ENCODE measurements at regions not wholly inside any gene's neighbourhood (a gene's known extent, or its start where the extent isn't known, plus 50 kb on each side); places are given as distances from the start of the nearest gene placed in this dataset.
A peak's percentile ranks its signal among the peaks of the same experiment; 100 is the strongest.

DNA sequence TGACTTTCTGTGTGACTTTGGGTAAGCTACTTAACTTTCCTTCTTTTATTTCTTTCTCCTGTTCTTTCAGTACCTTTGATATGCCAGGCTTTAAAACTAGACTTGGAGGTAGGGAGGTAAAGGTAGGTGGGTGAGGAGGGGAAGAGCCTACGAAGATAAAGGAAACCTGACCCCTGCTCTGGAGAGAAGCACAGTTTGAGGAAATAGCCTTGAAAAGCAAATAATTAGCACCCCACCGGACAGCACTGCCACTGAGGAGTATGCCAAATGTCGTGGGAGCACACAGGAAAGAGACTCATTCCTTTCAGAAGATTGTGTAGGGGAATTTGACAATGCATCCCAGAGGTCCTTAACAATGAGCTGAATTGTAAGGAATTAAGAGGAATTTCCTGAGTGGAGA, 65.2 kb upstream of the SPAG17 start:
- no peaks in the 10 kb centered on the region for H3K36me3 ChIP-seq (ENCODE audit: insufficient read depth, low read length)
- no peak overlapping the region for H3K9ac ChIP-seq (ENCODE audit: low read length)
- no peaks in the 10 kb centered on the region for H3K9me3 ChIP-seq (ENCODE audit: low read length)
- no peaks in the 10 kb centered on the region; the same call in 1 of the 2 replicates for H3K27me3 ChIP-seq (ENCODE audit: insufficient read depth, low read length)
- H2AFZ ChIP-seq (ENCODE audit: low read length), result no peak overlapping the region
- no peak overlapping the region for H3K27ac ChIP-seq (ENCODE audit: low read depth, low read length, poor library complexity, severe bottlenecking)
- no peaks in the 10 kb centered on the region for H4K20me1 ChIP-seq (ENCODE audit: insufficient read depth, low read length)
- H3F3A ChIP-seq (ENCODE audit: insufficient read depth, low read length), result no peaks in the 10 kb centered on the region
- no peak overlapping the region for H3K4me2 ChIP-seq (ENCODE audit: low read length)
- H3K4me1 ChIP-seq (ENCODE audit: insufficient read depth, low read length, severe bottlenecking), result no peaks in the 10 kb centered on the region
- H3K79me2 ChIP-seq (ENCODE audit: insufficient read depth, low read length), result no peaks in the 10 kb centered on the region
- TF ChIP-seq EZH2 (IDR thresholded peaks at IDR 0.05; ENCODE audit: borderline replicate concordance, low read length), result no peak
- no peaks in the 10 kb centered on the region for H3K9me2 ChIP-seq (ENCODE audit: low read depth, low read length)
- H3K4me3 ChIP-seq (ENCODE audit: low read depth, low read length, poor library complexity, severe bottlenecking), result no peak overlapping the region

DNA sequence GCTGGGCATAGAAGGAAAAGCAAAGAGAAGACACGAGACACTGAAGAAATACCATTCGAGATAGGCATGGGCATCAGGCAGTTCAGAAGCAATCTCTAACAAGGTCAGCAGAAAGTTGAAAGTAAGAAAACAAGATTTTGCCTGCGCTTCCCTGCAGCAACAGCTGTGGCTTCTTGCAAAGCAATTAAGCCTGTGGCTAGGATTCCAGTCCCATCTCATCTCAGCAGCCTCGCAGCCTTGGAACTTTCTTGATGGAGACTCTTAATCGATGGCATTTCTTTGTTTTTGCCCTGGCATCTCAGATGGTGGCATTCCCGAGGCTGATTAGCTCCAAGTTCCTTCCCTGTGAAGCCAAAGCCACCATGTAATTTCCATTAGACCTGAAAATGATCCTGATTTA, 64.6 kb upstream of the SPAG17 start:
- Histone ChIP-seq H3K4me2 (ENCODE audit: low read length) (no peak overlapping the region), H4K20me1 (ENCODE audit: insufficient read depth, low read length) (no peaks in the 10 kb centered on the region), H3K79me2 (ENCODE audit: insufficient read depth, low read length) (no peaks in the 10 kb centered on the region), H3K27me3 (ENCODE audit: insufficient read depth, low read length) (no peaks in the 10 kb centered on the region; the same call in 1 of the 2 replicates), H3K9ac (ENCODE audit: low read length) (no peak overlapping the region), H3K36me3 (ENCODE audit: insufficient read depth, low read length) (no peaks in the 10 kb centered on the region), H2AFZ (ENCODE audit: low read length) (no peak overlapping the region), H3K4me3 (ENCODE audit: low read depth, low read length, poor library complexity, severe bottlenecking) (no peak overlapping the region), H3K9me2 (ENCODE audit: low read depth, low read length) (no peaks in the 10 kb centered on the region), H3K27ac (ENCODE audit: low read depth, low read length, poor library complexity, severe bottlenecking) (no peak overlapping the region), H3K9me3 (ENCODE audit: low read length) (no peaks in the 10 kb centered on the region), H3F3A (ENCODE audit: insufficient read depth, low read length) (no peaks in the 10 kb centered on the region), H3K4me1 (ENCODE audit: insufficient read depth, low read length, severe bottlenecking) (no peaks in the 10 kb centered on the region)
- TF ChIP-seq, protein P1, sequence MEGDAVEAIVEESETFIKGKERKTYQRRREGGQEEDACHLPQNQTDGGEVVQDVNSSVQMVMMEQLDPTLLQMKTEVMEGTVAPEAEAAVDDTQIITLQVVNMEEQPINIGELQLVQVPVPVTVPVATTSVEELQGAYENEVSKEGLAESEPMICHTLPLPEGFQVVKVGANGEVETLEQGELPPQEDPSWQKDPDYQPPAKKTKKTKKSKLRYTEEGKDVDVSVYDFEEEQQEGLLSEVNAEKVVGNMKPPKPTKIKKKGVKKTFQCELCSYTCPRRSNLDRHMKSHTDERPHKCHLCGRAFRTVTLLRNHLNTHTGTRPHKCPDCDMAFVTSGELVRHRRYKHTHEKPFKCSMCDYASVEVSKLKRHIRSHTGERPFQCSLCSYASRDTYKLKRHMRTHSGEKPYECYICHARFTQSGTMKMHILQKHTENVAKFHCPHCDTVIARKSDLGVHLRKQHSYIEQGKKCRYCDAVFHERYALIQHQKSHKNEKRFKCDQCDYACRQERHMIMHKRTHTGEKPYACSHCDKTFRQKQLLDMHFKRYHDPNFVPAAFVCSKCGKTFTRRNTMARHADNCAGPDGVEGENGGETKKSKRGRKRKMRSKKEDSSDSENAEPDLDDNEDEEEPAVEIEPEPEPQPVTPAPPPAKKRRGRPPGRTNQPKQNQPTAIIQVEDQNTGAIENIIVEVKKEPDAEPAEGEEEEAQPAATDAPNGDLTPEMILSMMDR (IDR thresholded peaks at IDR 0.05; ENCODE audit: low read length), result no peak
- no peak for TF ChIP-seq EZH2 (IDR thresholded peaks at IDR 0.05; ENCODE audit: borderline replicate concordance, low read length)

DNA sequence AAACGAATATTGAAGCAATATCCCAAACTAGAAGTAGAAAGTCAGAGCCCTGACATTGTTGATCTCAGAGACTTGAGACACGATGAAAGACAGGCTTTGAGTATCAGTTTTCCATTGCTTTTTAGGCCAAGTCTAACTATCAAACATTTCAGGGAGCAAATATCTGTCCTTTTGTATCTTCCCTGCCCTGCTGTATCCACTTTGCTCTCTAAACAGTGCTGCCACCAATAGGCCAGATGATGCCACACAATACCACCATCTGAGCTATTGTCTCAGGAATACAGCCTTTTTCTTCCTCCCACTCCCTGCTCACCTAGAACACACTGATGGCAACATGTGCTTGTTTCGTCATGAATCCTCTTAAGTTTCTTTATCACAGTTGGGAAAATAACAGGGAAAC, 62.6 kb upstream of the SPAG17 start:
- no peaks in the 10 kb centered on the region for H4K20me1 ChIP-seq (ENCODE audit: insufficient read depth, low read length)
- H3K36me3 ChIP-seq (ENCODE audit: insufficient read depth, low read length), result no peaks in the 10 kb centered on the region
- H3F3A ChIP-seq (ENCODE audit: insufficient read depth, low read length), result no peaks in the 10 kb centered on the region
- H3K9me2 ChIP-seq (ENCODE audit: low read depth, low read length), result no peaks in the 10 kb centered on the region
- no peak overlapping the region for H3K27ac ChIP-seq (ENCODE audit: low read depth, low read length, poor library complexity, severe bottlenecking)
- no peak for TF ChIP-seq EZH2 (IDR thresholded peaks at IDR 0.05; ENCODE audit: borderline replicate concordance, low read length)
- TF ChIP-seq, protein P1 (IDR thresholded peaks at IDR 0.05; ENCODE audit: low read length), result peak; percentile 55
- no peaks in the 10 kb centered on the region for H3K9me3 ChIP-seq (ENCODE audit: low read length)
- H3K4me1 ChIP-seq (ENCODE audit: insufficient read depth, low read length, severe bottlenecking), result no peaks in the 10 kb centered on the region
- no peak overlapping the region for H3K4me2 ChIP-seq (ENCODE audit: low read length)
- H2AFZ ChIP-seq (ENCODE audit: low read length), result no peak overlapping the region
- H3K4me3 ChIP-seq (ENCODE audit: low read depth, low read length, poor library complexity, severe bottlenecking), result no peak overlapping the region
- H3K9ac ChIP-seq (ENCODE audit: low read length), result no peak overlapping the region
- no peaks in the 10 kb centered on the region for H3K79me2 ChIP-seq (ENCODE audit: insufficient read depth, low read length)
- H3K27me3 ChIP-seq (ENCODE audit: insufficient read depth, low read length), result no peaks in the 10 kb centered on the region; the same call in 1 of the 2 replicates

DNA sequence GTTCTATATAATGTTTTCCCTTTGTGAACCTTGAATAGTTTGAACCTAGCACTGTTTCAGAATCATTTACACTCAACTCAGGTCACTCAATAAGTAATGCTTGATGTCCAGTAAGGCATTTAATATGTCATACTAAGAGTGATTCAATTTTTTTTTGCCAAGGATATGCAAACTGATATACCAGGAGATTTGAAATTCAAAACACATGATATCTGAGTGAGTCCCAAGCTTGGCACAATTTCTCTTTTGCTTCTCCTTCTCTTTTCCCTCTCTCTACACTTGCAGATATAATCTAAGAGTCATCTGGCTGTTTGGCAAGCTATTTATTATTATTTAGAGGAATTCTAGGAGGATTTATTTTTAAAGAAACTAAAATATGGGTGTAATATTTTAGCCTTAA, 61.6 kb upstream of the SPAG17 start:
- Histone ChIP-seq H4K20me1 (ENCODE audit: insufficient read depth, low read length) (no peaks in the 10 kb centered on the region), H3K27ac (ENCODE audit: low read depth, low read length, poor library complexity, severe bottlenecking) (no peak overlapping the region), H3K9me3 (ENCODE audit: low read length) (no peaks in the 10 kb centered on the region), H3K9me2 (ENCODE audit: low read depth, low read length) (no peaks in the 10 kb centered on the region), H3F3A (ENCODE audit: insufficient read depth, low read length) (no peaks in the 10 kb centered on the region), H3K4me2 (ENCODE audit: low read length) (no peak overlapping the region), H3K4me1 (ENCODE audit: insufficient read depth, low read length, severe bottlenecking) (no peaks in the 10 kb centered on the region), H3K9ac (ENCODE audit: low read length) (no peak overlapping the region), H3K27me3 (ENCODE audit: insufficient read depth, low read length) (no peaks in the 10 kb centered on the region; the same call in 1 of the 2 replicates), H3K36me3 (ENCODE audit: insufficient read depth, low read length) (no peaks in the 10 kb centered on the region), H3K4me3 (ENCODE audit: low read depth, low read length, poor library complexity, severe bottlenecking) (no peak overlapping the region), H3K79me2 (ENCODE audit: insufficient read depth, low read length) (no peaks in the 10 kb centered on the region), H2AFZ (ENCODE audit: low read length) (no peak overlapping the region)
- TF ChIP-seq, protein P1 (IDR thresholded peaks at IDR 0.05; ENCODE audit: low read length), result no peak
- TF ChIP-seq EZH2 (IDR thresholded peaks at IDR 0.05; ENCODE audit: borderline replicate concordance, low read length), result no peak
